SK-N-MC (cell line): ENCODE measurements at regions not wholly inside any gene's neighbourhood (a gene's known extent, or its start where the extent isn't known, plus 50 kb on each side); places are given as distances from the start of the nearest gene placed in this dataset.

Experiments
- EZH2 ChIP-seq: fragments of 200-600 bp; sonication (generic); IDR thresholded peaks from one replicate; pipeline ENCODE4 v1.6.1; 2017; ENCODE audit warnings: antibody characterized with exemption
- FOXP2 ChIP-seq: optimal IDR thresholded peaks from 2 replicates; pipeline ENCODE3; 2011; ENCODE audit warnings: mild to moderate bottlenecking, moderate library complexity; ENCODE audit not compliant: insufficient read depth; ENCODE audit errors: extremely low read length, control extremely low read depth
- POLR2AphosphoS5 ChIP-seq: IDR thresholded peaks from 2 replicates; pipeline ENCODE4 v1.6.1; 2012; ENCODE audit warnings: mild to moderate bottlenecking, low read depth, low read length, borderline replicate concordance

DNA sequence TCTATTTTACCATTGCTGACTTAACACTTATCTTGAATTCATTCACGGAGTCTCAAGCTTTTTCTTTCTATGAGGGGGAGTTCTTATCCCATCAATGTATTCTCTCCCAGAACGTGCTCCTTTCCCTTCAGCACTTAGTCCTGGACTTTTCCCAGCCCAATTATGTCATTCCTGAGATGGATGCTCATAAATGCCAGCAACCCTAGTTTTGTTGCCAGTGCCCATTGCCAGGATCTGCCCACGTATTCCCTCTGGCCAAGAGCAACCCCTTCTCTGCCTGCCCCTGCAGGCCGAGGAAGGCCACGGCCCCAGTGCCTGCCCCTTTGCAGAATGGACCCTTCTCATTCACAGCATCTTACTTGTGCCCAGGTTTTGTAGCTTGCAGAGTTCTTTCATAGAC lies 67.4 kb upstream of the PPP1R3C start:
- no peak for TF ChIP-seq EZH2
- TF ChIP-seq POLR2AphosphoS5, result no peak
- no peak for TF ChIP-seq FOXP2
